UCSD-AML1 (cell line): ENCODE measurements at regions not wholly inside any gene's neighbourhood (a gene's known extent, or its start where the extent isn't known, plus 50 kb on each side); places are given as distances from the start of the nearest gene placed in this dataset.
"Not testable (repeated sequence)": the region's sequence is repeated elsewhere in the genome, so short reads cannot be mapped to it uniquely, and the experiment has no call there.

Source experiments
- DNase-seq: peaks from one replicate; lab custom pipeline; 2025; ENCODE audit not compliant: unreplicated experiment; lab: John Stamatoyannopoulos, UW

DNA sequence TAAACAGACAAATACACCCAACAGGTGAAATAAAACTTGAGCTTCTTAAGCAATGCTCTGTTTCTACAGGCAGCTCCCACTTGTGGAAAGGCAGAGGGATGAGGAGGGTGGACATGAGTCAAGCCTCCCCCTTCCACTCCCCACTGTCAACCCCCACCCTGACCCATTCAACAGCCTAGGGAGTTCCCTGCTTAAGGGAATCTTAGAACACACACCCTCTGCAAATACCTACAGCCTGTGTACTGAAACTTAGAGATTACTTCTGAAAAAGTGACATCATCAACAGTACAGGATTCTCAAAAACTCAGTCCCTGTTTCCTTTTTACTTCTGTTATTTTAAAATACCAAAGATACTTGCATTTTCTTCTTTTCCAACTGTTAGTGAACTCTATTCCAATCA lies 345.4 kb downstream of the SOX9 start:
- DNase-seq = no peak

DNA sequence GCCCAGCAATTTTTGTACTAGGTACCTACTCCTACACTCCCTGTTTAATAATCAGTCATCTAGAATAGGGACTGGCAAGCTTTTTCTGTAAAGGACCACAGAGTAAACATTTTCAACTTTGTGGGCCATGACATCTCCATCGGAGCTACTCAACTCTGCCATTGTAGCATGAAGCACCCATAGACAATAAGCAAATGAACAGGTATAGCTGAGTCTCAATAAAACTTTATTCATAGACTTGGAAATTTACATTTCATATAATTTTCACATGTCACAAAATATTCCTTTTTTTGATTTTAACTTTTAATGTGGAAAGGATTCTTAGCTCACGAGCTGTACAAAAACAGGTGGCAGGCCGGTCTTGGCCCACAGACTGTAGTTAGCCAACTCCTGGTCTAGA lies 345.8 kb downstream of the SOX9 start:
- no peak for DNase-seq

DNA sequence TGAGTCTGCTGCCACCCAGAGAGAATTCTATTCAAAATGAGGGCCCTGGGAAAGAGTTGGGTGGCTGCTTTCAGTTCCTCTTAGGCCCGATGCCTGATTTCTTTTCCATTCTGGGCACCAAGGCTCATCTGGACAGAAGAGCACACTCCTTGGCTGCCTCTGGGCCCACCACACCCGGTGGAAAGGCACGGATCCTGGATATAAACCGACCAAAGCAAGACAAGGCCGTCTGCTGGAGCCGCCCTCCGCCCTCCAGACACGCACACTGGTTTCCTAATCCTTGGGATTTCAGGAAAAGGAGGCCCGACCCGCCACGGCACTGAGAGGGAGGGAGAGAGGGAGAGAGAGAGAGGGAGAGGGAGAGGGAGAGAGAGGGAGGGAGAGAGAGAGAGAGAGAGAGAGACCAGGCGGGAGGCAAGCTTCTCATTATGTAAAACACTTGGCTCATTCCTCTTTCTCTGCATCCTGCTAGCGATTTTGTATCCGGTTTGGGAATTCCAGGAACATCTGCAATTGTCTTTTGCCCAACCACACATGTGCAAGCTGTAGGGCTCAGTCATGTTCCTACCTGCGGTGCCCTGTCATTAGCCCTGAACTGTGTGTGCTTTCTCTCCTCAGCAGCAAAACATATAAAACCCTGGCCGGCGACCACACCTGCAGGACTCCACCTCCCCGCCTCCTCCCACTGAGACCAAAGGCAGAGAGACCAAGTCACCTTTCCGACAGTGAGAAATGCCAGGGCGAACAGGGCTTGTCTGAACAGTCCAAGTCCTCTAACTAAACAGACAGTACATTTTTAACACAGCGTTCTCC lies 347.2 kb downstream of the SOX9 start:
- DNase-seq = no peak

DNA sequence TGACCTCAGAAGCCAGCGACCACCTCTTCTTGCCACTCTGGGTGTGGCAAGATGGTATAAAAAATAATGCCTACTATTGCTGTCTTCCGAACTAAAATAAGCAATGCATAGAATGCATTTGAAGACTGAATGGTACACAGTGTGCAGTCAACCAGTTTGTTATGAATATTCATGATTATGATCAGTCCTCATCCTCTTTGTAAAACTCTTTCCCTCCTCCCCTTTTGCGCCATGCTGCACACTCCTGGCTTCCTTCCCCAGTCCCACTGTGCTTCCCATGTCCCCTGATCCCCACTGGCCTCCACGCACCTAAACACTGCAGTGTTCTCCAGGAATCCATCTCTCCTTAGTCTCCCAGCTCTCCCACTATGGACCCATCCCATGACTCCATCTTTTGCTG lies 348.0 kb downstream of the SOX9 start:
- no peak for DNase-seq

DNA sequence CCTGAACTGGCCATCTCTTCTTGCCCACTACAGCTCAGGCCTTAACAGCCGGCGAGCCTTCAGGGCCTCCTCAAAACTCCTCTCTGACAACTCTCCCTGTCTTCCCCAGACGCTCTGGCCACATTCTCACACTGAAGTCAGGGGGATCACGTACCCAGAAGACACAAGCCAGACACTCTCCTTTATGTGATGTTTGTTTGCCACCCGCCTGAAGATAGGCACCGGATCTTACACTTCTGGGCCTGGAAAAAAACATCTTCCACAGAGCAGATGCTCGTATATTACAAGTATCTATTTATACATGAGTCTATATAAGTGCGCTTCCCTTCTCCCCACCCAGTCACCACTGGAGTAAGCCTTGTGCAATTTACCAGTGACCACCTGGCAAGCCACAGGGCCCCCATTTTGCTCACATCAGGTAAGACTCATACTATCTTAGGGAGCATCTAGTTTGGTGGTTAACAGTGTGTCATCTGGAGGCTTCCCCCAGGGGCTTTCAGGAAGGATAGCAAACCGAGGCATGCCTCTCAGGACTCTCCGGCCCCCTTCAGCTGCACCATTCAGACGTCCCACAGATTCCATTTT lies 349.4 kb downstream of the SOX9 start:
- no peak for DNase-seq

DNA sequence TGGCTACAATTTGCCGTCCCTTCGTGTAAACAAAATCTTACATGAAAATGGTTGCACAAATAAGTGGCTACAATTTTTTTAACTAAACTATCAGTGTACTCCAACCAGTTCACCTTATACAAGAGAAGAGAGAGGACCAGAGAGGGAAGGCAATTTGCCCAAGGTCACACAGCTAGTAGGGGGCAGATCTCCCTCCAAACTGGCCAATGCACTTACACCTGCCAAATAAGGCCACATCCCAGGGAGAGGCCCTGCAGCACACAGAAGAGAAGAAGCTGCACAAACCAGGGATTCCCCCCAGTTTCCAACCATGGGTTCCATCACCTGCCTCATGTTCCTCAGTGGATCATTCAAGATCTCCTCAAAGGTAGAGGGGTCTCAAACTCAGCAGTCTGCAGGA lies 349.9 kb downstream of the SOX9 start:
- no peak for DNase-seq

DNA sequence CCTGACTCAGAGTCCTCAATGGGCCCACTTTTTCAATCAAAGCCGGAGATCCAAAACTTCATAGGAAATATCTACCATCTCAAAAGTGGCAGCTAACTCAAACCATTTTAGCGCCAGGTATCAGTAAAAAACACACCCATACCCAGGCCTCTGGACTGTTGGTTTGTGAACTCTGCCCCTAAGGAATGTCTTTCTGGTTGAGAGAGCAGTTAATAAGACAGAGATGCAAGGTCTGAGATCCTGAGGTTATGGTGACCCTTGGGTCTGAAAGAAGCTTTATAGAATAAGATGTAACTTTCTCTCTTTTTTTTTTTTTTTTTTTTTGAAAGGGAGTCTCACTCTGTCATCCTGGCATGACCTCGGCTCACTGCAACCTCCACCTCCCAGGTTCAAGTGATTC lies 350.5 kb downstream of the SOX9 start:
- no peak for DNase-seq

GRCh38 chr17:72472106-72472505 lies 351.3 kb downstream of the SOX9 start:
- DNase-seq = no peak

DNA sequence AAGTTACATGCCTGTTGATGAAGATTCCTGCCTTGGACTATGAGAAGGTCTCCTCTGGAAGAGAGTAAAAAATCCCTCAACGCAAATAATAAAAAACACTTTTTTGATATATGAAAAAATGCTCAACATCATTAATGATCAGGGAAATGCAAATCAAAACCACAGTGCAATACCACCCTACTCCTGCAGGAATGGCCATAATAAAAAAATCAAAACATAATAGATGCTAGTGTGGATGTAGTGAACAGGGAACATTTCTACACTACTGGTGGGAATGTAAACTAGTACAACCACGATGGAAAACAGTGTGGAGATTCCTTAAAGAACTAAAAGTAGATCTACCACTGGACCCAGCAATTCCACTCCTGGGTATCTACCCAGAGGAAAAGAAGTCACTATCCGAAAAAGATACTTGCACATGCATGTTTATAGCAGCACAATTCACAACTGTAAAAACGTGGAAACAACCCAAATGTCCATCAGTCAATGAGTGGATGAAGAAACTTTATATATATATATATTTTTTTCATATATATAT lies 352.1 kb downstream of the SOX9 start:
- DNase-seq = not testable (repeated sequence)

- DNase-seq = no peak
These were observed 353.4 kb downstream of the SOX9 start for GRCh38 chr17:72474243-72474642.

GRCh38 chr17:72474719-72475477 lies 354.1 kb downstream of the SOX9 start:
- no peak for DNase-seq

DNA sequence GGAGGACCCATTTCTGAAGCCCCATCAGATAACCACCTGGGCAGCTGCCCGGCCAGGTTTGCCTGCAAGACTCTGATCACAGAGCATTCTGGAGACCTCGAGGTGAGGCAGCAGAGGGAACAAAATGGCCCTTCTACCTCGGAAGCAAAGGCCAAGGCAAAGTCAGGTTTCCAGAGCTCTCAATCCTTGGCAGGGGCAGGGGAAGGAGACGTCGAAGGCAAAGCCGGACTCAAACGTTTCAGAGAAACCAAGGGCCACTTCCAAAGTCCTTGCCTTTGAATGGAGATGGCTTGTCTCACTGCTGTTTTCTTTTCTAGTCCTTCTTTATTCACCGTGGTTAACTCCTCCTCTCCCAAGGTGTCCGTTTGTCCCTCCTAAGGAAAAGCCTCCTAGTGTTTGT lies 355.3 kb downstream of the SOX9 start:
- DNase-seq = no peak

GRCh38 chr17:72476575-72476986 lies 355.8 kb downstream of the SOX9 start:
- no peak for DNase-seq

GRCh38 chr17:72477491-72477890 lies 356.7 kb downstream of the SOX9 start:
- no peak for DNase-seq

DNA sequence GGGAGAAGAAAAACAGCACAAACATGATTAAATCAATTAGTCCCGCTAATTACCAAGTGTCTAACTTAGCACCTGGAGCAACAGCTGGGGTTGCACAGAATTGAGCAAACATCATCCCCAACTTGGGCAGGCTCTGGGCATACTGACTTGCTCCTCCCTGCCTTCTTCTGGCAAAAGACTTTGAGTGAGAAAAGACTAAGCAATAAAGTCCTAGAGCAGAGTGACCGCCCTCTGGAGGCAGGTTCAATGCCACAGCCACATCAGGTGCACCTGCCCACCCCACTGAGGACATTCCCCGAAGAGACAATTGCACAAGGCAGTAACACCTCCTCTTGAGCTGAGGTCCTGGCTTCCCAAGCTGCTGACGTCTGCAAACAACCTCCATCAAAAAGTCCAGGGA lies 358.3 kb downstream of the SOX9 start:
- no peak for DNase-seq

GRCh38 chr17:72481572-72481971 lies 360.8 kb downstream of the SOX9 start:
- DNase-seq = no peak

DNA sequence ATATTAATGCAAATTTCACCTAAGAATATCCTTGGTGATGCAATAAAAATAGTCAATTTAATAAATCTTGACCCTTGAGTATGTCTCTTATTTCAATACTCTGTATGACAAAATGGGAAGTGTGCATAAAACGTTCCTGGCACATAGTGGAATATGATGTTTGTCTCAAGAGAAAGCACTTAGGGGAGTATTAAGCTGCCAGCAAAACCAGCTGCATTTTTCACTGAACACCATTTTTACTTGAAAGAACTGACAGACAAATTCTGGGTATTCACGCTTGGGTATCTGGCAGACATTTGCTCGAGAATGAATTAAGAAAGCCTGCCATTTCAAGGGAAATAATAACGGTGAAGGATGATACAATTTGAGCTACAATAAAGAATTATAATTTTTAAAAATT lies 364.8 kb downstream of the SOX9 start:
- DNase-seq = no peak

DNA sequence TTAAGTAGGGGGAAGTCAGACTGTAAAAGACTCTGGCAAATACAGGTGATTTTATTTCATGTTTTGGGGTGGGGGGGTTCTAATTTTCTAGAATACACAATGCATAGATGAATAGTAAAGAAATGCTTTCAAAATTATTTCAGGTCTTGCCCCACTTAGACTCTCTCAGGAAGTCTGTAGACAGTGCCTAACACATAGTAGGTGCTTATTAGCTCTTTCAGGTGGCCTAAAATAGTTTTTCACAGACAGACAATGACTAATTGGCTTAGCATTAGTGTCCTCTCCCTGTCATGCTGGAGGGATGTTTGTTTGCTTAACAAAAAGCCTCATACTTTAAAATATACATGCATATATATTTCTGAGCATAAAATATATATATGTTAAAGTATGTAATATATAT lies 366.0 kb downstream of the SOX9 start:
- DNase-seq = no peak

GRCh38 chr17:72487731-72488494 lies 367.1 kb downstream of the SOX9 start:
- DNase-seq = no peak

DNA sequence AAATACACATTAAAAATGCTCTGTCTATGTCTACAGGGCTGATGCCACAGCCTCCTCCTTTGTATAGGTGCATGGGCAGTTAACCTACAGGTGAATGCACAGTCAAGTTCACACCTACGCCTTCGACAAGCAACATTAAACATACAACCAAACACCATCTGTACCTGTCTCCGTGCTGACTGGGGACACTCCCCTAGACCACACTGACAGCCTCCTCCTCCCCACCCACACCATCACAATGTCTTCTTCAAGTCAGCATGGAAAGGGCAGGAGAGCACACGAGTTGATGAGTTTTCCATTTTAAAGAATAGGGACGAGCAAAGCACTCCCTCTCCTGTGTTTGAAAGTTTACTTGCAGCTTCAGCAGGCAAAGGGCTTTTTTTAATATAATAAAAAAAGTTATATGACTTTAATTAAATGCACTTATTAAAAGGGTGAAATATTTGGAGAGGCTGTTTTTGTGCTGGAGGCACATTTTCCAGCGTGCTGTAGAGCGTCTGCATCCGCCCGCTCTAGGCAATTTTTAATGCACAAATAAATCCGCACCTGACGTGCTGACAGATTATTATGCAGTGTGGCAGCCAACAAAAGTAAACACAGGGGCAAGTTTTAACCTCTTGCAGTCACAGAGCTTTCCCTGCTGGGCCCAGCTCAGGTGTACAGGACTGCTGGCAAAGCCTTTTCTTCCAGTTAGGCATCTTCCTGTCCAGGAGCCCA lies 367.9 kb downstream of the SOX9 start:
- no peak for DNase-seq

- DNase-seq = no peak
These were observed 368.4 kb downstream of the SOX9 start for GRCh38 chr17:72489272-72489641.
